Tibial nerve (tissue), 3 donors: ENCODE measurements at regions not wholly inside any gene's neighbourhood (a gene's known extent, or its start where the extent isn't known, plus 50 kb on each side); places are given as distances from the start of the nearest gene placed in this dataset.

Experiments
- POLR2A ChIP-seq, 2 donors: fragments of 450-650 bp; IDR thresholded peaks; one replicate each; pipeline ENCODE4 v1.6.1; 2017; ENCODE audit warnings: antibody characterized with exemption in 2 of 2, mild to moderate bottlenecking in 2 of 2, moderate library complexity in 2 of 2
- TF ChIP-seq, protein P1 (sequence below), 5 experiments: fragments of 200-600 bp in 3 of 5; fragments of 450-650 bp in 2 of 5; sonication (generic) in 3 of 5; IDR thresholded peaks; one replicate each; pipeline ENCODE4 v1.5.1; 2016 to 2019; ENCODE audit warnings: antibody characterized with exemption in 5 of 5, mild to moderate bottlenecking in 3 of 5, moderate library complexity in 2 of 5

DNA sequence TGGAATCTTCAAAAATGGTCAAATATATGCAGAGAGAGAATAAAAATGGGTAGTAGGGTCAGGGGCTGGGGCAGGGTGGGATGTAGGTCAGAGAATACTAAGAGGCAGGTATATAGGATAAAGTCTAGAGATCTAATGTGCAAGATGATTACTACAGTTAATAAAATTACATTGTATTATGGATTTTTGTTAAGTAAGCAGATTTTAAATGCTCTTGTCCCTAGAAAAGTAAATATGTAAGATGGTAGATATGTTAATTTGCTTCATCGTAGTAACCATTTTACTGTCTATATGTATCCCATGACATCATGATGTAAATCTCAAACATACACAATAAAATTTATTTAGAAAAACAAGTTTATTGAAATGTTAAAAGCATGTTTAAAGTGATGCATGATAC lies 1051.4 kb downstream of the AGBL1 start:
- TF ChIP-seq, protein P1, sequence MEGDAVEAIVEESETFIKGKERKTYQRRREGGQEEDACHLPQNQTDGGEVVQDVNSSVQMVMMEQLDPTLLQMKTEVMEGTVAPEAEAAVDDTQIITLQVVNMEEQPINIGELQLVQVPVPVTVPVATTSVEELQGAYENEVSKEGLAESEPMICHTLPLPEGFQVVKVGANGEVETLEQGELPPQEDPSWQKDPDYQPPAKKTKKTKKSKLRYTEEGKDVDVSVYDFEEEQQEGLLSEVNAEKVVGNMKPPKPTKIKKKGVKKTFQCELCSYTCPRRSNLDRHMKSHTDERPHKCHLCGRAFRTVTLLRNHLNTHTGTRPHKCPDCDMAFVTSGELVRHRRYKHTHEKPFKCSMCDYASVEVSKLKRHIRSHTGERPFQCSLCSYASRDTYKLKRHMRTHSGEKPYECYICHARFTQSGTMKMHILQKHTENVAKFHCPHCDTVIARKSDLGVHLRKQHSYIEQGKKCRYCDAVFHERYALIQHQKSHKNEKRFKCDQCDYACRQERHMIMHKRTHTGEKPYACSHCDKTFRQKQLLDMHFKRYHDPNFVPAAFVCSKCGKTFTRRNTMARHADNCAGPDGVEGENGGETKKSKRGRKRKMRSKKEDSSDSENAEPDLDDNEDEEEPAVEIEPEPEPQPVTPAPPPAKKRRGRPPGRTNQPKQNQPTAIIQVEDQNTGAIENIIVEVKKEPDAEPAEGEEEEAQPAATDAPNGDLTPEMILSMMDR (IDR thresholded peaks at IDR 0.05), result no peak
- TF ChIP-seq POLR2A (IDR thresholded peaks at IDR 0.05), result no peak
